ENCODE measurements at regions not wholly inside any gene's neighbourhood (a gene's known extent, or its start where the extent isn't known, plus 50 kb on each side); places are given as distances from the start of the nearest gene placed in this dataset.

- TF ChIP-seq POLR2AphosphoS5 (IDR thresholded peaks at IDR 0.05) (no peak), CTCF (IDR thresholded peaks at IDR 0.05) (peak in 3 of 4 experiments; percentile 48 to 53 (median 51))
These were observed 89.2 kb upstream of the PFKP start for GRCh38 chr10:2978111-2978510.
